Neural progenitor cell (in vitro differentiated cells): ENCODE measurements at regions not wholly inside any gene's neighbourhood (a gene's known extent, or its start where the extent isn't known, plus 50 kb on each side); places are given as distances from the start of the nearest gene placed in this dataset.

Source experiments
- DNase-seq: peaks from one replicate; pipeline ENCODE4 v3.0.0-alpha.2; 2016; ENCODE audit warnings: low spot score
- H2AFZ ChIP-seq: fragments of 200-600 bp; sonication (generic); replicated peaks from 2 replicates; pipeline ENCODE4 v1.6.1; 2016; ENCODE audit warnings: antibody characterized with exemption
- H3F3A ChIP-seq: fragments of 200-600 bp; sonication (generic); 2 replicates; pipeline ENCODE4 v1.6.1; 2016; ENCODE audit warnings: antibody characterized with exemption, low read depth
- H3K27ac ChIP-seq: fragments of 200-600 bp; sonication (generic); 2 replicates; pipeline ENCODE4 v1.5.1; 2016; ENCODE audit warnings: mild to moderate bottlenecking
- H3K27me3 ChIP-seq: fragments of 200-600 bp; sonication (generic); 2 replicates; pipeline ENCODE4 v1.6.1; 2016; ENCODE audit warnings: mild to moderate bottlenecking, moderate library complexity
- H3K36me3 ChIP-seq: fragments of 200-600 bp; sonication (generic); 2 replicates; pipeline ENCODE4 v1.5.1; 2016
- H3K4me1 ChIP-seq: fragments of 200-600 bp; sonication (generic); 2 replicates; pipeline ENCODE4 v1.6.1; 2016; ENCODE audit warnings: mixed run types
- H3K4me2 ChIP-seq: fragments of 200-600 bp; sonication (generic); 2 replicates; pipeline ENCODE4 v1.6.1; 2016
- H3K4me3 ChIP-seq: fragments of 200-600 bp; sonication (generic); 2 replicates; pipeline ENCODE4 v1.5.1; 2016
- H3K79me2 ChIP-seq: fragments of 200-600 bp; sonication (generic); 2 replicates; pipeline ENCODE4 v1.6.1; 2016; ENCODE audit warnings: low read depth
- H3K9ac ChIP-seq: fragments of 200-600 bp; sonication (generic); 2 replicates; pipeline ENCODE4 v1.6.1; 2016
- H3K9me3 ChIP-seq: fragments of 200-600 bp; sonication (generic); 2 replicates; pipeline ENCODE4 v1.5.1; 2016; ENCODE audit warnings: low read depth
- H4K20me1 ChIP-seq: fragments of 200-600 bp; sonication (generic); 2 replicates; pipeline ENCODE4 v1.6.1; 2016; ENCODE audit warnings: low read depth
- H3K27ac Mint-ChIP-seq: 3 replicates; pipeline ENCODE4 v1.8.0; 2021; ENCODE audit warnings: mixed read lengths
- H3K27me3 Mint-ChIP-seq: 2 replicates; pipeline ENCODE4 v1.8.0; 2022; ENCODE audit warnings: low read depth, mild to moderate bottlenecking, inconsistent platforms, moderate library complexity, mixed read lengths; ENCODE audit not compliant: insufficient read depth
- H3K36me3 Mint-ChIP-seq: 3 replicates; pipeline ENCODE4 v1.8.0; 2021; ENCODE audit warnings: mixed read lengths
- H3K4me1 Mint-ChIP-seq: 3 replicates; pipeline ENCODE4 v1.8.0; 2021; ENCODE audit warnings: mixed read lengths
- H3K4me3 Mint-ChIP-seq: 3 replicates; pipeline ENCODE4 v1.8.0; 2021; ENCODE audit warnings: mild to moderate bottlenecking, moderate library complexity, mixed read lengths
- H3K9me3 Mint-ChIP-seq: 3 replicates; pipeline ENCODE4 v1.8.0; 2020; ENCODE audit warnings: mixed read lengths
- CTCF ChIP-seq: fragments of 200-600 bp; sonication (generic); IDR thresholded peaks from 2 replicates; pipeline ENCODE4 v1.5.1; 2017; ENCODE audit warnings: antibody characterized with exemption, mild to moderate bottlenecking
- EZH2 ChIP-seq: fragments of 200-600 bp; sonication (generic); IDR thresholded peaks from 2 replicates; pipeline ENCODE4 v1.6.1; 2017; ENCODE audit warnings: antibody characterized with exemption, mild to moderate bottlenecking, moderate library complexity
- EZH2phosphoT487 ChIP-seq: fragments of 200-600 bp; sonication (generic); IDR thresholded peaks from 2 replicates; pipeline ENCODE4 v1.6.1; 2017; ENCODE audit warnings: antibody characterized with exemption

DNA sequence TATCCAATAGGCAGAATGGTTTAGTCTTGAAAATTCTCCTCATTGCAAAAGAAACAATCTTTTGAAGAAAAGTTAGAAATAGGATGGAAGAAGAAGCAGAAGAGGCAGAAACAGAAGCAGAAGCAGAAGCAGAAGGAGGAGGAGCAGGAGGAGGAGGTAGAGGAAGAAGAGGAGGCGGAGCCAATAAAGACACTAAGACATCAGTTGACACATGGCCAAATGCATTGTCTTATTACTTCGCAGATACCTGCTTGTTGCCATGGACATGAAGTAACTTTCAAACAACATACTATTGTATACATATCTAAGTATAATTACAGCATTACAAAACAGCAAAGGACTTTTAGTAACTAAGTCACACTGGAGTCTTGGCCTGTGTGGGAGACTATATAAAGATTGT is 606.3 kb downstream of the METTL4 start:
- Histone ChIP-seq H3F3A (no peaks in the 10 kb centered on the region), H3K36me3 (no peaks in the 10 kb centered on the region), H3K4me3 (no peak overlapping the region), H3K9me3 (no peaks in the 10 kb centered on the region), H3K27me3 (no peaks in the 10 kb centered on the region), H4K20me1 (no peaks in the 10 kb centered on the region), H3K4me1 (peaks cover 6% of the 10 kb centered on the region), H3K27ac (no peak overlapping the region), H3K79me2 (no peaks in the 10 kb centered on the region), H3K4me2 (no peak overlapping the region), H3K9ac (no peak overlapping the region), H2AFZ (no peak overlapping the region)
- TF ChIP-seq EZH2: no peak
- TF ChIP-seq CTCF: no peak
- no peak for TF ChIP-seq EZH2phosphoT487
- Mint-ChIP-seq H3K27me3 (no peaks in the 10 kb centered on the region), H3K4me3 (no peak overlapping the region), H3K36me3 (no peaks in the 10 kb centered on the region), H3K9me3 (no peaks in the 10 kb centered on the region), H3K27ac (no peak overlapping the region), H3K4me1 (peaks cover 2% of the 10 kb centered on the region)
- no peak for DNase-seq

DNA sequence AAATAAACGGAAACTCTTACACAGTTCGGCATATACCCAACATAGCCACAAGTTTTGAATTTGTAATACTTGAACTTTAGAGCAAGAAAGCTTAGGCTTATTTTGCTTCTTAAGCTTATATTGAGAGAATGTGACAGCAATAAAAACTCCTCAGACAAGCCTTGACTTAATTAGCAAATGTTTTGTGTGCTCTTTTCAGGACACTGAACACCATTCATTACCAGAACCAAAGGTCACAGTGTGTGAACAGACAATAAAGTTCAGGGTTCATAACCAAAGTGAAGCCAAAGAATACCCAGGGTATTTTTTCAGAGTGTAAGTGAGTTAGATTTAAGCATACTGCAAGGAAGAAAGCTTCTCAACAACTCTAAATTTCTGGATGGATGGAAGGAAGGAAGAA is 605.8 kb downstream of the METTL4 start:
- H3F3A ChIP-seq: no peaks in the 10 kb centered on the region
- no peaks in the 10 kb centered on the region for H3K36me3 ChIP-seq
- Mint-ChIP-seq H3K36me3 (no peaks in the 10 kb centered on the region), H3K27me3 (no peaks in the 10 kb centered on the region), H3K4me3 (no peak overlapping the region), H3K27ac (no peak overlapping the region), H3K9me3 (no peaks in the 10 kb centered on the region), H3K4me1 (peaks cover 2% of the 10 kb centered on the region)
- no peaks in the 10 kb centered on the region for H3K79me2 ChIP-seq
- no peak overlapping the region for H3K4me2 ChIP-seq
- H2AFZ ChIP-seq: no peak overlapping the region
- H3K4me3 ChIP-seq: no peak overlapping the region
- DNase-seq: no peak
- no peaks in the 10 kb centered on the region for H3K9me3 ChIP-seq
- H3K9ac ChIP-seq: no peak overlapping the region
- no peak overlapping the region for H3K27ac ChIP-seq
- H4K20me1 ChIP-seq: no peaks in the 10 kb centered on the region
- no peaks in the 10 kb centered on the region for H3K27me3 ChIP-seq
- H3K4me1 ChIP-seq: peaks cover 6% of the 10 kb centered on the region
- TF ChIP-seq EZH2phosphoT487: no peak
- no peak for TF ChIP-seq CTCF
- no peak for TF ChIP-seq EZH2

DNA sequence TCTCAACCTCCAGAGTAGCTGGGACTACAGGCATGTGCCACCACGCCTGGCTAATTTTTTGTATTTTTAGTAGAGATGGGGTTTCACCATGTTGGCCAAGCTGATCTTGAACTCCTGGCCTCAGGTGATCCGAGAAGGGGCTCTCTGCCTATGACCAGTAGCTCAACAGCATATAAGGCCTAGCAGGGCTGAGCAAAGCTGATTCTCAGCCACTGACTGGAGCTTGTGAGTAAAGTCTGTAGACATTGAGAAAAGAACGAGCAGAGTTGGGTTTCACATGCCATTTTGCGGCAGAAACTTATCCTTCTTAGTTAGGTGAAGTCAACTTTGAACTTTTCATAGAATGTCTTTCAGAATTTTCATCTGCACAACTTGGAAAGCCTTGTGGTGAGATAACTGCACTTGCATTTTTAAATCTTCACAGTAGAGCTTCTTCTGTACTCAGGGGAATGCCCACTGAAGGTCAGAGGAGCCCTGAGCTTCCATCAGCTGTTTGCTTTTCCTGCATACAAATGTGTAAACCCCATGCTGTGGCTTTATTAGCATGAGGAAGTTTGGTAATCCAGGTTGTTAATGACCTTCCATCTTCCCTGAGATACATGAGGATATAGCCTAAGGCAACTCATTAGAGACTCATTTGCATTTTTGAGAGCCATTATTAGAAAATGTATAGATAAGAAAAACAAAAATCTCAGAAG is 602.4 kb downstream of the METTL4 start:
- DNase-seq: no peak
- no peaks in the 10 kb centered on the region for H4K20me1 ChIP-seq
- peaks cover 6% of the 10 kb centered on the region for H3K4me1 ChIP-seq
- Mint-ChIP-seq H3K4me1 (peaks cover 2% of the 10 kb centered on the region), H3K4me3 (no peak overlapping the region), H3K9me3 (no peaks in the 10 kb centered on the region), H3K27me3 (no peaks in the 10 kb centered on the region), H3K36me3 (no peaks in the 10 kb centered on the region), H3K27ac (no peak overlapping the region)
- no peak for TF ChIP-seq EZH2
- no peak for TF ChIP-seq EZH2phosphoT487
- H2AFZ ChIP-seq: no peak overlapping the region
- no peak overlapping the region for H3K9ac ChIP-seq
- H3K27ac ChIP-seq: no peak overlapping the region
- H3K27me3 ChIP-seq: no peaks in the 10 kb centered on the region
- H3K79me2 ChIP-seq: no peaks in the 10 kb centered on the region
- H3K36me3 ChIP-seq: no peaks in the 10 kb centered on the region
- no peak overlapping the region for H3K4me3 ChIP-seq
- no peak overlapping the region for H3K4me2 ChIP-seq
- no peaks in the 10 kb centered on the region for H3F3A ChIP-seq
- no peaks in the 10 kb centered on the region for H3K9me3 ChIP-seq

- Histone ChIP-seq H3K9ac (no peak overlapping the region), H3K9me3 (no peaks in the 10 kb centered on the region), H3K27me3 (no peaks in the 10 kb centered on the region), H3K4me3 (no peak overlapping the region), H2AFZ (no peak overlapping the region), H4K20me1 (no peaks in the 10 kb centered on the region), H3K4me2 (no peak overlapping the region), H3K36me3 (no peaks in the 10 kb centered on the region), H3F3A (no peaks in the 10 kb centered on the region), H3K79me2 (no peaks in the 10 kb centered on the region), H3K4me1 (peaks cover 7% of the 10 kb centered on the region), H3K27ac (no peak overlapping the region)
- peaks cover 7% of the 10 kb centered on the region for H3K9me3 Mint-ChIP-seq
- H3K27me3 Mint-ChIP-seq: no peaks in the 10 kb centered on the region
- no peaks in the 10 kb centered on the region for H3K36me3 Mint-ChIP-seq
- DNase-seq: no peak
- H3K4me1 Mint-ChIP-seq: peaks cover 3% of the 10 kb centered on the region
- H3K27ac Mint-ChIP-seq: no peak overlapping the region
- H3K4me3 Mint-ChIP-seq: no peak overlapping the region
- TF ChIP-seq EZH2 (no peak), EZH2phosphoT487 (no peak), CTCF (no peak)
These were observed 594.8 kb downstream of the METTL4 start for GRCh38 chr18:1976484-1976883.
